Caco-2 (cell line): ENCODE measurements at regions not wholly inside any gene's neighbourhood (a gene's known extent, or its start where the extent isn't known, plus 50 kb on each side); places are given as distances from the start of the nearest gene placed in this dataset.

ENCODE experiments used
- BruUV-seq: library from RNA; stranded (reverse); fragments of 400-500 nt; replicated peaks from 2 replicates; lab custom pipeline; 2021; lab: Mats Ljungman, UMichigan
- CTCF ChIA-PET: fragments of 300-600 bp; sonication (Branson Sonifier 250); formaldehyde crosslinking; loops from one replicate; lab custom pipeline; 2022; ENCODE audit warnings: antibody characterized with exemption; lab: Charles Lee
- POLR2A ChIA-PET: fragments of 300-600 bp; sonication (Branson Sonifier 250); formaldehyde crosslinking; loops from one replicate; lab custom pipeline; 2022; ENCODE audit warnings: antibody characterized with exemption; lab: Charles Lee
- DNase-seq, 2 experiments: peaks; one replicate each; pipeline versions ENCODE4 v3.0.0 to v3.0.0-alpha.2; 2020 to 2022
- H3K27me3 ChIP-seq: replicated peaks from 2 replicates; pipeline ENCODE4 v1.6.0; 2011; ENCODE audit warnings: low read length; ENCODE audit not compliant: control insufficient read depth, insufficient read depth
- H3K36me3 ChIP-seq: 2 replicates; pipeline ENCODE4 v1.5.1; 2011; ENCODE audit warnings: low read length; ENCODE audit not compliant: control insufficient read depth, insufficient read depth
- H3K4me1 ChIP-seq: fragments of 250-450 bp; sonication (Bioruptor Pico); 2 replicates; pipeline ENCODE4 v1.5.1; 2020; ENCODE audit warnings: mild to moderate bottlenecking
- H3K4me3 ChIP-seq: 2 replicates; pipeline ENCODE4 v1.5.1; 2011; ENCODE audit warnings: low read depth, mild to moderate bottlenecking, control low read depth, low read length
- H3K9me3 ChIP-seq: fragments of 250-450 bp; sonication (Bioruptor Pico); 2 replicates; pipeline ENCODE4 v1.5.1; 2020; ENCODE audit warnings: mild to moderate bottlenecking, moderate library complexity
- H3K27ac Mint-ChIP-seq: one replicate; pipeline ENCODE4 v1.8.0; 2022; ENCODE audit warnings: mixed read lengths; ENCODE audit not compliant: unreplicated experiment
- H3K27me3 Mint-ChIP-seq: one replicate; pipeline ENCODE4 v1.8.0; 2022; ENCODE audit warnings: mixed read lengths; ENCODE audit not compliant: insufficient read depth, unreplicated experiment
- H3K36me3 Mint-ChIP-seq: one replicate; pipeline ENCODE4 v1.8.0; 2022; ENCODE audit warnings: mild to moderate bottlenecking, mixed read lengths; ENCODE audit not compliant: insufficient read depth, unreplicated experiment
- H3K4me1 Mint-ChIP-seq: one replicate; pipeline ENCODE4 v1.8.0; 2022; ENCODE audit warnings: low read depth, mixed read lengths; ENCODE audit not compliant: unreplicated experiment
- H3K4me3 Mint-ChIP-seq: one replicate; pipeline ENCODE4 v1.8.0; 2022; ENCODE audit warnings: mild to moderate bottlenecking, moderate library complexity, mixed read lengths; ENCODE audit not compliant: unreplicated experiment
- H3K9me3 Mint-ChIP-seq: one replicate; pipeline ENCODE4 v1.8.0; 2022; ENCODE audit warnings: mixed read lengths; ENCODE audit not compliant: unreplicated experiment
- CTCF ChIP-seq, 2 experiments: fragments of 200-600 bp in 1 of 2; IDR thresholded peaks; 1 replicate in 1 of 2; 2 replicates in 1 of 2; pipeline versions ENCODE4 v1.5.1 to v1.8.0; 2011 to 2022; ENCODE audit warnings: antibody characterized with exemption in 1 of 2, control low read depth in 1 of 2, inconsistent platforms in 1 of 2, low read depth in 1 of 2, low read length in 1 of 2, mild to moderate bottlenecking in 1 of 2, moderate library complexity in 1 of 2; ENCODE audit not compliant: insufficient read depth in 1 of 2, severe bottlenecking in 1 of 2, unreplicated experiment in 1 of 2
- intact Hi-C: fragments of 100-400 bp; cut with micrococcal nuclease; formaldehyde crosslinking; loops from one replicate; pipeline ENCODE4 v1.10.0; 2022; ENCODE audit not compliant: unreplicated experiment

DNA sequence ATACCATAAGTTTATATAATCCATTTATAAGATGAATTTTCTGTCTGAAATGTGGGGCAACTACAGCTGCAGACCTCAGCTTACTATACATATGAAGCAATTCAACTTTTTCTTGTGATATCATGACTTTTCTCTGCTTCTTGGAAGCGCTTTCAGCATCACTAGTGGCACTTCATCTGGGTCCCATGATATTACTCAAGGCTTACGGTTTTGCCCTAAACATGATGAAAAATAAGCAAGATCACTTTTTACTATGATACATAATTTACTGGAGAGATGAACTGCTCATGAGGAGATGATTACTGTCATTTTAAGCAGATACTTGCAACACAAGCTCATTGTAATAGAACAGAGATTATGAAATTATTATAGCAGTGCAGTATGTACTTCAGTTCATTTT, 258.0 kb upstream of the ZSWIM2 start:
- Histone ChIP-seq H3K27me3 (no peaks in the 10 kb centered on the region), H3K4me1 (no peaks in the 10 kb centered on the region), H3K36me3 (no peaks in the 10 kb centered on the region), H3K4me3 (no peak overlapping the region), H3K9me3 (no peaks in the 10 kb centered on the region; the same call in 1 of the 2 replicates)
- no peaks in the 10 kb centered on the region for H3K36me3 Mint-ChIP-seq
- no peaks in the 10 kb centered on the region for H3K27me3 Mint-ChIP-seq
- no TSS peak for BruUV-seq
- H3K4me3 Mint-ChIP-seq: no peak overlapping the region
- POLR2A ChIA-PET: no interaction called here
- H3K27ac Mint-ChIP-seq: no peak overlapping the region
- no peak for DNase-seq
- no peaks in the 10 kb centered on the region for H3K9me3 Mint-ChIP-seq
- no peak for TF ChIP-seq CTCF (IDR thresholded peaks at IDR 0.05; ENCODE audit: insufficient read depth in 1 of 2, low read depth in 1 of 2, low read length in 1 of 2, severe bottlenecking in 1 of 2, unreplicated experiment in 1 of 2)
- no peaks in the 10 kb centered on the region for H3K4me1 Mint-ChIP-seq
- intact Hi-C loops: no loop called here
- CTCF ChIA-PET: no interaction called here

- intact Hi-C loops: no loop called here
- H3K4me1 Mint-ChIP-seq: no peaks in the 10 kb centered on the region
- no peak for TF ChIP-seq CTCF (IDR thresholded peaks at IDR 0.05; ENCODE audit: insufficient read depth in 1 of 2, low read depth in 1 of 2, low read length in 1 of 2, severe bottlenecking in 1 of 2, unreplicated experiment in 1 of 2)
- no peak overlapping the region for H3K27ac Mint-ChIP-seq
- POLR2A ChIA-PET: no interaction called here
- H3K9me3 ChIP-seq: no peaks in the 10 kb centered on the region
- CTCF ChIA-PET: no interaction called here
- no peaks in the 10 kb centered on the region for H3K27me3 ChIP-seq
- no peaks in the 10 kb centered on the region for H3K27me3 Mint-ChIP-seq
- H3K36me3 Mint-ChIP-seq: no peaks in the 10 kb centered on the region
- H3K36me3 ChIP-seq: no peaks in the 10 kb centered on the region
- BruUV-seq: no TSS peak
- no peaks in the 10 kb centered on the region for H3K9me3 Mint-ChIP-seq
- H3K4me3 Mint-ChIP-seq: no peak overlapping the region
- H3K4me3 ChIP-seq: no peak overlapping the region
- DNase-seq: no peak
- no peaks in the 10 kb centered on the region for H3K4me1 ChIP-seq
Measured at GRCh38 chr2:187105218-187105617, 256.2 kb upstream of the ZSWIM2 start.

DNA sequence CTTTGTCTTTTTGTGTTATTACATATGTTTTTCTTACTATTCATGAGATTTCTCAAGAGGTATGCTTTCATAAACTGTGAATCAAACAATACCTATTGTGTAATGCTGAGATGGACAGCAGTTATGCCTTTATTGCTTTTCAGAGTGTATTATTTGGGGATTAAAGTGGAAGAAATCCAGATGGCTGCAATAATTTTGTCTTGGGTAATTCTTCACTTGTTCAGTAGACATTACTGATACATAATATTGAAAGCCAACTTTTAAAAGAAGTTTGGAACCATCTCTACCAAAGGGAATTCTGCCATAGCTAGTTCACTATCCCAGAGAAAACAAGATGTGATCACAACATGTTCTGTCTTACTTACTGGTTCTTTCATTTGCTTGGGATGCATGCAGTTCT, 253.4 kb upstream of the ZSWIM2 start:
- ChIA-PET CTCF (no interaction called here), POLR2A (no interaction called here)
- BruUV-seq: no TSS peak
- Histone ChIP-seq H3K36me3 (no peaks in the 10 kb centered on the region), H3K4me1 (no peaks in the 10 kb centered on the region), H3K9me3 (no peaks in the 10 kb centered on the region), H3K27me3 (no peaks in the 10 kb centered on the region), H3K4me3 (no peak overlapping the region)
- Mint-ChIP-seq H3K4me1 (no peaks in the 10 kb centered on the region), H3K36me3 (no peaks in the 10 kb centered on the region), H3K27ac (no peak overlapping the region), H3K4me3 (no peak overlapping the region), H3K27me3 (no peaks in the 10 kb centered on the region), H3K9me3 (no peaks in the 10 kb centered on the region)
- no peak for TF ChIP-seq CTCF (IDR thresholded peaks at IDR 0.05; ENCODE audit: insufficient read depth in 1 of 2, low read depth in 1 of 2, low read length in 1 of 2, severe bottlenecking in 1 of 2, unreplicated experiment in 1 of 2)
- intact Hi-C loops: no loop called here
- no peak for DNase-seq
